PC-3 (cell line): ENCODE measurements at regions not wholly inside any gene's neighbourhood (a gene's known extent, or its start where the extent isn't known, plus 50 kb on each side); places are given as distances from the start of the nearest gene placed in this dataset.

ENCODE experiments used
- ATAC-seq: fragments of 200-7000 bp; cut with Tn5 transposase; 2 replicates; pipeline ENCODE4 v1.9.1; 2020; ENCODE audit warnings: mild to moderate bottlenecking, moderate library complexity
- BruUV-seq: library from RNA; stranded (reverse); fragments of 400-500 nt; replicated peaks from 2 replicates; lab custom pipeline; 2021; lab: Mats Ljungman, UMichigan
- CTCF ChIA-PET: fragments of 300-600 bp; sonication (Branson Sonifier 250); formaldehyde crosslinking; loops from one replicate; lab custom pipeline; 2022; ENCODE audit warnings: antibody characterized with exemption; lab: Charles Lee
- POLR2A ChIA-PET: fragments of 300-600 bp; sonication (Branson Sonifier 250); formaldehyde crosslinking; loops from one replicate; lab custom pipeline; 2022; ENCODE audit warnings: antibody characterized with exemption; ENCODE audit not compliant: unreplicated experiment; lab: Charles Lee
- DNase-seq: peaks from one replicate; pipeline ENCODE4 v3.0.0-alpha.2; 2015
- H2AFZ ChIP-seq: fragments of 300-600 bp; sonication (generic); 2 replicates; pipeline ENCODE4 v1.6.0; 2016; ENCODE audit warnings: antibody characterized with exemption, low read length
- H3F3A ChIP-seq: fragments of 300-600 bp; sonication (generic); one replicate; pipeline ENCODE4 v1.6.0; 2017; ENCODE audit warnings: antibody characterized with exemption, low read length, control low read depth, mild to moderate bottlenecking; ENCODE audit not compliant: unreplicated experiment
- H3K27ac ChIP-seq: fragments of 300-600 bp; sonication (generic); 2 replicates; pipeline ENCODE4 v1.5.1; 2016; ENCODE audit warnings: mild to moderate bottlenecking, low read length
- H3K27me3 ChIP-seq: fragments of 300-600 bp; sonication (generic); 2 replicates; pipeline ENCODE4 v1.6.1; 2016; ENCODE audit warnings: low read length, mixed read lengths
- H3K36me3 ChIP-seq: fragments of 300-600 bp; sonication (generic); 2 replicates; pipeline ENCODE4 v1.6.1; 2016; ENCODE audit warnings: low read depth, mixed run types, low read length, mixed read lengths
- H3K4me1 ChIP-seq: fragments of 300-600 bp; sonication (generic); 2 replicates; pipeline ENCODE4 v1.5.1; 2016; ENCODE audit warnings: low read length; ENCODE audit not compliant: insufficient read depth
- H3K4me2 ChIP-seq: fragments of 300-600 bp; sonication (generic); 2 replicates; pipeline ENCODE4 v1.6.0; 2016; ENCODE audit warnings: low read length
- H3K4me3 ChIP-seq: fragments of 300-600 bp; sonication (generic); 2 replicates; pipeline ENCODE4 v1.5.1; 2016; ENCODE audit warnings: mild to moderate bottlenecking, low read length, mixed read lengths
- H3K79me2 ChIP-seq: fragments of 300-600 bp; sonication (generic); 2 replicates; pipeline ENCODE4 v1.6.1; 2017; ENCODE audit warnings: low read length, mixed read lengths
- H3K9ac ChIP-seq: fragments of 300-600 bp; sonication (generic); 2 replicates; pipeline ENCODE4 v1.6.0; 2016; ENCODE audit warnings: mild to moderate bottlenecking, low read length
- H3K9me2 ChIP-seq: fragments of 300-600 bp; sonication (generic); replicated peaks from 2 replicates; pipeline ENCODE4 v1.6.1; 2016; ENCODE audit warnings: mixed run types, low read length, mixed read lengths
- H3K9me3 ChIP-seq: fragments of 300-600 bp; sonication (generic); 2 replicates; pipeline ENCODE4 v1.6.1; 2016; ENCODE audit warnings: low read length, mixed read lengths
- H4K20me1 ChIP-seq: fragments of 300-600 bp; sonication (generic); 2 replicates; pipeline ENCODE4 v1.6.1; 2016; ENCODE audit warnings: low read length, mixed read lengths
- CTCF ChIP-seq: fragments of 300-600 bp; sonication (generic); conservative IDR thresholded peaks from 2 replicates; pipeline ENCODE4 v1.5.1; 2017; ENCODE audit warnings: antibody characterized with exemption, low read depth, mild to moderate bottlenecking, low read length
- EZH2 ChIP-seq: fragments of 300-600 bp; sonication (generic); IDR thresholded peaks from one replicate; pipeline ENCODE4 v1.6.1; 2017; ENCODE audit warnings: antibody characterized with exemption, mild to moderate bottlenecking, low read length; ENCODE audit not compliant: unreplicated experiment
- EZH2phosphoT487 ChIP-seq: fragments of 300-600 bp; sonication (generic); IDR thresholded peaks from 2 replicates; pipeline ENCODE4 v1.6.1; 2018; ENCODE audit warnings: mild to moderate bottlenecking, antibody characterized with exemption, low read length, borderline replicate concordance
- intact Hi-C: fragments of 100-400 bp; cut with micrococcal nuclease; formaldehyde crosslinking; loops from 2 replicates; pipeline ENCODE4 v1.9.0; 2023

GRCh38 chrX:33840176-33840575 lies 291.9 kb downstream of the FAM47A start:
- H4K20me1 ChIP-seq = no peaks in the 10 kb centered on the region
- no peaks in the 10 kb centered on the region for H3K27me3 ChIP-seq
- ChIA-PET CTCF (no interaction called here), POLR2A (no interaction called here)
- no peaks in the 10 kb centered on the region for H3F3A ChIP-seq
- ATAC-seq (no peak), DNase-seq (no peak)
- H3K79me2 ChIP-seq = no peaks in the 10 kb centered on the region
- no peak overlapping the region for H3K4me3 ChIP-seq
- H3K9ac ChIP-seq = no peak overlapping the region
- H3K9me2 ChIP-seq = no peaks in the 10 kb centered on the region
- intact Hi-C loops = no loop called here
- no TSS peak for BruUV-seq
- H3K36me3 ChIP-seq = no peaks in the 10 kb centered on the region
- TF ChIP-seq EZH2phosphoT487 = no peak
- TF ChIP-seq EZH2 = no peak
- TF ChIP-seq CTCF = no peak
- no peaks in the 10 kb centered on the region for H3K9me3 ChIP-seq
- no peak overlapping the region for H3K4me2 ChIP-seq
- H2AFZ ChIP-seq = no peak overlapping the region
- no peak overlapping the region for H3K27ac ChIP-seq
- H3K4me1 ChIP-seq = no peaks in the 10 kb centered on the region

GRCh38 chrX:33831211-33831610 lies 300.9 kb downstream of the FAM47A start:
- DNase-seq = peak; percentile 19
- H3K9me2 ChIP-seq = no peaks in the 10 kb centered on the region
- no peak for ATAC-seq
- BruUV-seq = no TSS peak
- H3F3A ChIP-seq = no peaks in the 10 kb centered on the region
- no peak overlapping the region for H2AFZ ChIP-seq
- H3K9ac ChIP-seq = no peak overlapping the region
- no peaks in the 10 kb centered on the region for H3K9me3 ChIP-seq
- CTCF ChIA-PET = no interaction called here
- no peak overlapping the region for H3K4me3 ChIP-seq
- H3K27me3 ChIP-seq = no peaks in the 10 kb centered on the region
- intact Hi-C loops = no loop called here
- H3K4me2 ChIP-seq = no peak overlapping the region
- H3K4me1 ChIP-seq = no peaks in the 10 kb centered on the region
- H4K20me1 ChIP-seq = no peaks in the 10 kb centered on the region
- POLR2A ChIA-PET = no interaction called here
- H3K79me2 ChIP-seq = no peaks in the 10 kb centered on the region
- H3K36me3 ChIP-seq = no peaks in the 10 kb centered on the region
- TF ChIP-seq EZH2 (no peak), EZH2phosphoT487 (no peak), CTCF (no peak)
- H3K27ac ChIP-seq = no peak overlapping the region

DNA sequence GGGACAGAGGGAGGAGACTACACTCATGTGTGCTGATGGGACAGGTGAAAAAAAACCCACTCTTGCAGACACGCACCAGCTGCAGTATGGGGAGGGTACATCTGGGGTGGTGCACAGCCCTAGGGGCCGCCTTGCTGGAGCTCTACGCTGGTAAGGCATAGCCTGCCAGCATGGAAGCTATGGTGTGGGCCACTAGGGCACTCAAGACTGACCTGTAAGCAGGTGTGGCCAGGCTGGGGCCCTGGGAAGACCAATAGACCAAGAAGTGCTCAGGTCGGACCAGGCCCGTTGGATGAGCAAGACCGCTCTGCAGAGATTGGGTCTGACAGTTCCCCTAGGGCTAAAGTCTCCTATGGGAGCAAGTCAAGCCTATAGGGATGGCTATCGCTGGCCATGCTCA lies 314.8 kb downstream of the FAM47A start:
- TF ChIP-seq EZH2phosphoT487 (no peak), EZH2 (no peak), CTCF (no peak)
- H2AFZ ChIP-seq = no peak overlapping the region
- DNase-seq (no peak), ATAC-seq (no peak)
- no peaks in the 10 kb centered on the region for H3K9me2 ChIP-seq
- H4K20me1 ChIP-seq = no peaks in the 10 kb centered on the region
- H3K79me2 ChIP-seq = no peaks in the 10 kb centered on the region
- BruUV-seq = no TSS peak
- no peaks in the 10 kb centered on the region for H3F3A ChIP-seq
- 0 out of 2 replicates have a peak, but pooled peaks cover 4% of the 10 kb centered on the region for H3K9me3 ChIP-seq
- H3K36me3 ChIP-seq = no peaks in the 10 kb centered on the region
- no peaks in the 10 kb centered on the region for H3K27me3 ChIP-seq
- H3K9ac ChIP-seq = no peak overlapping the region
- ChIA-PET POLR2A (no interaction called here), CTCF (no interaction called here)
- intact Hi-C loops = no loop called here
- no peak overlapping the region for H3K4me2 ChIP-seq
- no peak overlapping the region for H3K4me3 ChIP-seq
- no peak overlapping the region for H3K27ac ChIP-seq
- H3K4me1 ChIP-seq = no peaks in the 10 kb centered on the region
